H1 (cell line): ENCODE measurements at regions not wholly inside any gene's neighbourhood (a gene's known extent, or its start where the extent isn't known, plus 50 kb on each side); places are given as distances from the start of the nearest gene placed in this dataset.

Source experiments
- CTCF ChIA-PET: fragments of 300-600 bp; sonication (Branson Sonifier 250); formaldehyde crosslinking; loops from one replicate; lab custom pipeline; 2021; ENCODE audit not compliant: partially characterized antibody; lab: Charles Lee
- POLR2A ChIA-PET: fragments of 300-600 bp; sonication (Branson Sonifier 250); formaldehyde crosslinking; loops from one replicate; lab custom pipeline; 2021; ENCODE audit warnings: inconsistent platforms; ENCODE audit not compliant: partially characterized antibody; lab: Charles Lee
- DNase-seq, 2 experiments: peaks; one replicate each; pipeline versions ENCODE4 v3.0.0 to v3.0.0-alpha.2; 2010 to 2022; ENCODE audit warnings: low spot score in 2 of 2, low read depth in 1 of 2, mixed read lengths in 1 of 2
- FAIRE-seq: peaks from 2 replicates; lab custom pipeline; 2011; peaks lifted over from hg19 to GRCh38; lab: Jason Lieb, UNC
- H2AFZ ChIP-seq: 2 replicates; pipeline ENCODE4 v1.8.1; 2012; ENCODE audit warnings: low read length, inconsistent platforms
- H2AK5ac ChIP-seq: 2 replicates; pipeline ENCODE4 v1.6.1; 2013; ENCODE audit warnings: low read depth, low read length
- H2BK120ac ChIP-seq: replicated peaks from 2 replicates; pipeline ENCODE3; 2013; ENCODE audit warnings: low read depth, low read length, inconsistent platforms
- H2BK12ac ChIP-seq: 2 replicates; pipeline ENCODE4 v1.6.1; 2013; ENCODE audit warnings: low read depth, low read length
- H2BK15ac ChIP-seq: 2 replicates; pipeline ENCODE4 v1.6.1; 2013; ENCODE audit warnings: low read length
- H2BK20ac ChIP-seq: 2 replicates; pipeline ENCODE4 v1.6.1; 2013; ENCODE audit warnings: low read length
- H2BK5ac ChIP-seq: 2 replicates; pipeline ENCODE4 v1.6.1; 2013; ENCODE audit warnings: low read depth, low read length
- H3K14ac ChIP-seq: 2 replicates; pipeline ENCODE4 v1.6.1; 2013; ENCODE audit warnings: inconsistent platforms; ENCODE audit not compliant: insufficient read length
- H3K18ac ChIP-seq: 2 replicates; pipeline ENCODE4 v1.6.1; 2013; ENCODE audit warnings: low read length; ENCODE audit errors: extremely low read depth
- H3K23ac ChIP-seq: 2 replicates; pipeline ENCODE4 v1.6.1; 2013; ENCODE audit warnings: inconsistent platforms; ENCODE audit not compliant: insufficient read length
- H3K23me2 ChIP-seq: 2 replicates; pipeline ENCODE4 v1.6.1; 2013; ENCODE audit warnings: low read depth, low read length
- H3K27ac ChIP-seq: 2 replicates; pipeline ENCODE4 v1.6.1; 2011; ENCODE audit warnings: low read depth, low read length, inconsistent platforms
- H3K27me3 ChIP-seq, 4 experiments: replicated peaks in 1 of 4; 1 replicate in 1 of 4; 2 replicates in 3 of 4; pipeline versions ENCODE4 v1.6.1 to v1.8.1; 2011 to 2013; ENCODE audit warnings: low read length in 3 of 4, mild to moderate bottlenecking in 3 of 4, inconsistent platforms in 2 of 4, mixed read lengths in 2 of 4, moderate library complexity in 1 of 4; ENCODE audit not compliant: control insufficient read depth in 3 of 4, insufficient read depth in 3 of 4; ENCODE audit errors: extremely low read depth in 1 of 4
- H3K36me3 ChIP-seq, 4 experiments: 2 replicates each; pipeline versions ENCODE4 v1.6.1 to v1.8.1; 2011 to 2013; ENCODE audit warnings: mild to moderate bottlenecking in 4 of 4, low read length in 3 of 4, moderate library complexity in 2 of 4, control low read depth in 1 of 4, inconsistent platforms in 1 of 4; ENCODE audit not compliant: insufficient read depth in 4 of 4, control insufficient read depth in 2 of 4
- H3K4ac ChIP-seq: replicated peaks from 2 replicates; pipeline ENCODE3; 2013; ENCODE audit warnings: low read length, low read depth, mixed read lengths, inconsistent platforms; ENCODE audit not compliant: insufficient read length
- H3K4me1 ChIP-seq, 4 experiments: replicated peaks in 1 of 4; 1 replicate in 1 of 4; 2 replicates in 3 of 4; pipeline versions ENCODE4 v1.6.1 to v1.8.1; 2011 to 2013; ENCODE audit warnings: low read length in 3 of 4, inconsistent platforms in 2 of 4, mixed read lengths in 1 of 4; ENCODE audit not compliant: insufficient read depth in 4 of 4, control insufficient read depth in 3 of 4
- H3K4me2 ChIP-seq, 2 experiments: 2 replicates each; pipeline versions ENCODE4 v1.6.1 to v1.8.1; 2011 to 2013; ENCODE audit warnings: low read depth in 2 of 2, low read length in 2 of 2, control low read depth in 1 of 2, inconsistent platforms in 1 of 2, mild to moderate bottlenecking in 1 of 2; ENCODE audit not compliant: insufficient read depth in 1 of 2
- H3K4me3 ChIP-seq, 4 experiments: fragments of 200-600, 300-600 bp in 1 of 4; sonication (generic), shearing (Covaris generic), sonication (Bioruptor Twin) in 1 of 4; 2 replicates each; pipeline versions ENCODE4 v1.5.1 to v1.8.1; 2011 to 2016; ENCODE audit warnings: low read length in 4 of 4, low read depth in 3 of 4, control low read depth in 2 of 4, inconsistent platforms in 2 of 4, mild to moderate bottlenecking in 2 of 4, mixed read lengths in 1 of 4, moderate library complexity in 1 of 4; ENCODE audit not compliant: insufficient read depth in 2 of 4; ENCODE audit errors: extremely low read depth in 1 of 4
- H3K56ac ChIP-seq: replicated peaks from 2 replicates; pipeline ENCODE3; 2013; ENCODE audit warnings: low read depth, mild to moderate bottlenecking, mixed read lengths, low read length, inconsistent platforms; ENCODE audit not compliant: insufficient read length
- H3K79me1 ChIP-seq: 2 replicates; pipeline ENCODE4 v1.6.1; 2013; ENCODE audit warnings: low read depth, low read length, control low read depth
- H3K79me2 ChIP-seq, 2 experiments: 2 replicates each; pipeline versions ENCODE4 v1.6.1 to v1.8.1; 2012 to 2013; ENCODE audit warnings: low read length in 2 of 2, mild to moderate bottlenecking in 2 of 2, inconsistent platforms in 1 of 2; ENCODE audit not compliant: insufficient read depth in 2 of 2, control insufficient read depth in 1 of 2
- H3K9ac ChIP-seq, 4 experiments: replicated peaks in 1 of 4; 1 replicate in 1 of 4; 2 replicates in 3 of 4; pipeline versions ENCODE4 v1.6.1 to v1.8.1; 2011 to 2013; ENCODE audit warnings: low read depth in 3 of 4, low read length in 3 of 4, control low read depth in 2 of 4, mild to moderate bottlenecking in 2 of 4, moderate library complexity in 2 of 4, inconsistent platforms in 1 of 4; ENCODE audit errors: extremely low read depth in 1 of 4
- H3K9me3 ChIP-seq, 2 experiments: 2 replicates each; pipeline versions ENCODE4 v1.6.1 to v1.8.1; 2012 to 2013; ENCODE audit warnings: mild to moderate bottlenecking in 2 of 2, moderate library complexity in 2 of 2, control low read depth in 1 of 2, inconsistent platforms in 1 of 2, low read depth in 1 of 2, low read length in 1 of 2, mixed read lengths in 1 of 2; ENCODE audit not compliant: insufficient read depth in 2 of 2
- H4K20me1 ChIP-seq, 2 experiments: replicated peaks in 1 of 2; 2 replicates each; pipeline versions ENCODE3 to v1.8.1; 2011 to 2013; ENCODE audit warnings: inconsistent platforms in 2 of 2, low read length in 2 of 2, mild to moderate bottlenecking in 1 of 2; ENCODE audit not compliant: insufficient read depth in 2 of 2, control insufficient read depth in 1 of 2
- H4K5ac ChIP-seq: 2 replicates; pipeline ENCODE4 v1.6.1; 2013; ENCODE audit warnings: low read length, low read depth, mixed read lengths, inconsistent platforms; ENCODE audit not compliant: insufficient read length
- H4K8ac ChIP-seq: 2 replicates; pipeline ENCODE4 v1.8.0; 2013; ENCODE audit warnings: mild to moderate bottlenecking, moderate library complexity, low read length, inconsistent platforms; ENCODE audit not compliant: insufficient read depth; ENCODE audit errors: extremely low read depth
- H4K91ac ChIP-seq: replicated peaks from 2 replicates; pipeline ENCODE3; 2013; ENCODE audit warnings: low read length, mixed read lengths, inconsistent platforms; ENCODE audit not compliant: insufficient read length
- ASH2L ChIP-seq: fragments of 200-600, 300-600 bp; sonication (generic); IDR thresholded peaks from one replicate; pipeline ENCODE4 v1.7.1; 2017; ENCODE audit warnings: low read length
- BCL11A ChIP-seq, 2 experiments: IDR thresholded peaks; one replicate each; pipeline ENCODE4 v1.6.1; 2011; ENCODE audit warnings: low read depth in 2 of 2, low read length in 2 of 2, mild to moderate bottlenecking in 2 of 2
- E2F6 ChIP-seq: IDR thresholded peaks from 2 replicates; pipeline ENCODE4 v1.6.1; 2012; ENCODE audit warnings: inconsistent platforms
- GABPA ChIP-seq: IDR thresholded peaks from 2 replicates; pipeline ENCODE4 v1.6.1; 2011; ENCODE audit warnings: mild to moderate bottlenecking, low read length, moderate library complexity, borderline replicate concordance; ENCODE audit not compliant: insufficient read depth
- KDM1A ChIP-seq: fragments of 200-600, 300-600 bp; sonication (generic); IDR thresholded peaks from 2 replicates; pipeline ENCODE4 v1.7.1; 2016; ENCODE audit warnings: mild to moderate bottlenecking, low read length, borderline replicate concordance
- MAFK ChIP-seq: IDR thresholded peaks from 2 replicates; pipeline ENCODE4 v1.6.1; 2012; ENCODE audit warnings: low read depth, mild to moderate bottlenecking, improper control_type of control experiment, low read length
- PHF8 ChIP-seq: fragments of 200-600 bp; sonication (generic); conservative IDR thresholded peaks from 2 replicates; pipeline ENCODE4 v1.7.1; 2012; ENCODE audit warnings: low read depth, mild to moderate bottlenecking, inconsistent platforms, low read length, moderate library complexity
- POU5F1 ChIP-seq: IDR thresholded peaks from 2 replicates; pipeline ENCODE4 v1.6.1; 2011; ENCODE audit warnings: low read depth, mild to moderate bottlenecking, low read length, moderate library complexity
- RBBP5 ChIP-seq: IDR thresholded peaks from 2 replicates; pipeline ENCODE4 v1.7.1; 2012; ENCODE audit warnings: low read depth, mild to moderate bottlenecking, inconsistent platforms, low read length, moderate library complexity, borderline replicate concordance
- TAF7 ChIP-seq: optimal IDR thresholded peaks from 2 replicates; pipeline ENCODE3; 2011; ENCODE audit warnings: low read depth, mild to moderate bottlenecking, inconsistent platforms, low read length, moderate library complexity, borderline replicate concordance
- TBP ChIP-seq: IDR thresholded peaks from 2 replicates; pipeline ENCODE4 v1.6.1; 2011; ENCODE audit warnings: low read depth, low read length, improper control_type of control experiment
- YY1 ChIP-seq: IDR thresholded peaks from 2 replicates; pipeline ENCODE4 v1.6.1; 2011; ENCODE audit warnings: low read depth, mild to moderate bottlenecking, low read length
- ZNF274 ChIP-seq: IDR thresholded peaks from 2 replicates; pipeline ENCODE4 v1.7.0; 2012; ENCODE audit warnings: low read length, borderline replicate concordance; ENCODE audit errors: extremely low read depth
- WGBS, 2 experiments: shearing (Covaris generic) in 1 of 2; methylation state at CpG; one replicate each; pipeline versions ENCODE4 v1.1.6 to v1.1.7; 2013 to 2015; ENCODE audit warnings: low lambda C conversion rate in 2 of 2, mixed read lengths in 2 of 2, inconsistent platforms in 1 of 2, low coverage in 1 of 2, missing lambda C conversion rate in 1 of 2; ENCODE audit not compliant: insufficient replicate concordance in 2 of 2, insufficient coverage in 1 of 2, insufficient read length in 1 of 2; ENCODE audit errors: extremely low coverage in 1 of 2, missing lambda C conversion rate in 1 of 2; 5-methylcytosine and 5-hydroxymethylcytosine counted together

GRCh38 chr2:128731994-128732650 lies 413.5 kb upstream of the HS6ST1 start:
- Histone ChIP-seq H2BK12ac (no peak overlapping the region), H2AFZ (no peak overlapping the region), H2BK5ac (no peak overlapping the region), H4K5ac (no peak overlapping the region), H3K9me3 (peaks cover 0 to 3% of the 10 kb centered on the region in 2 experiments; a peak in 1 of 4 replicates), H3K4me2 (no peak overlapping the region), H3K18ac (no peak overlapping the region), H4K91ac (no peak overlapping the region), H3K14ac (no peak overlapping the region), H2BK15ac (no peak overlapping the region), H3K79me2 (no peaks in the 10 kb centered on the region), H3K79me1 (no peaks in the 10 kb centered on the region), H2AK5ac (no peak overlapping the region), H3K4me3 (no peak overlapping the region), H3K4ac (no peak overlapping the region), H3K27me3 (peaks cover 0 to 3% (median 2%) of the 10 kb centered on the region in 4 experiments; a peak in 5 of 7 replicates), H3K56ac (no peak overlapping the region), H4K8ac (no peak overlapping the region), H2BK20ac (no peak overlapping the region), H3K4me1 (no peaks in the 10 kb centered on the region; a peak in 3 of 7 replicates), H3K23ac (no peak overlapping the region), H3K23me2 (no peaks in the 10 kb centered on the region), H2BK120ac (no peak overlapping the region), H3K36me3 (no peaks in the 10 kb centered on the region), H3K27ac (no peak overlapping the region), H4K20me1 (no peaks in the 10 kb centered on the region), H3K9ac (no peak overlapping the region)
- ChIA-PET CTCF (interaction anchor here (0.6 to 1.1 kb wide), 3 partner anchors 17 to 201 kb away, joined by 3 read pairs; no protein-coding TSS in a partner anchor), POLR2A (no interaction called here)
- DNase-seq: no peak
- no peak for FAIRE-seq
- WGBS, 2 experiments: 96% methylated on average over 11 of the region's 11 CpGs; no CpG with 5 or more reads in 1 of the 2 experiments
- TF ChIP-seq E2F6 (no peak), YY1 (no peak), MAFK (no peak), TAF7 (no peak), KDM1A (no peak), BCL11A (IDR thresholded peaks at IDR 0.05; ENCODE audit: low read depth in 2 of 2, low read length in 2 of 2) (no peak), ASH2L (no peak), TBP (no peak), GABPA (no peak), PHF8 (no peak), POU5F1 (no peak), RBBP5 (no peak), ZNF274 (no peak)
